ENCODE measurements at regions not wholly inside any gene's neighbourhood (a gene's known extent, or its start where the extent isn't known, plus 50 kb on each side); places are given as distances from the start of the nearest gene placed in this dataset.
"Not testable (repeated sequence)": the region's sequence is repeated elsewhere in the genome, so short reads cannot be mapped to it uniquely, and the experiment has no call there.

- H3K4me1 Mint-ChIP-seq: no peaks in the 10 kb centered on the region
- Histone ChIP-seq H3K9ac (ENCODE audit: insufficient read depth, low read length, poor library complexity, severe bottlenecking) (no peak overlapping the region), H3K27me3 (ENCODE audit: control insufficient read depth in 2 of 2, insufficient read depth in 2 of 2, low read length in 2 of 2) (peaks cover 0 to 2% of the 10 kb centered on the region in 2 donors), H3K4me3 (replicated peaks in 1 of 3; ENCODE audit: low read depth in 2 of 3, low read length in 3 of 3) (no peak overlapping the region), H3K36me3 (replicated peaks in 1 of 2; ENCODE audit: control insufficient read depth in 1 of 2, insufficient read depth in 2 of 2, low read length in 2 of 2) (no peaks in the 10 kb centered on the region), H3K4me1 (ENCODE audit: control insufficient read depth in 1 of 2, insufficient read depth in 2 of 2, low read length in 2 of 2) (no peaks in the 10 kb centered on the region), H3K9me3 (replicated peaks in 1 of 2; ENCODE audit: control insufficient read depth in 1 of 2, insufficient read depth in 1 of 2, low read length in 2 of 2) (no peaks in the 10 kb centered on the region), H2AFZ (ENCODE audit: insufficient read depth, low read depth, low read length, poor library complexity, severe bottlenecking) (no peak overlapping the region), H3K4me2 (replicated peaks; ENCODE audit: extremely low read depth, low read length, poor library complexity, severe bottlenecking) (no peak overlapping the region), H4K20me1 (ENCODE audit: insufficient read depth, low read length) (no peaks in the 10 kb centered on the region), H3K79me2 (ENCODE audit: insufficient read depth, low read length) (no peaks in the 10 kb centered on the region), H3K27ac (ENCODE audit: low read depth in 1 of 2, low read length in 2 of 2) (no peak overlapping the region)
- no peaks in the 10 kb centered on the region for H3K36me3 Mint-ChIP-seq
- intact Hi-C loops (cut with micrococcal nuclease): no loop called here
- H3K4me3 Mint-ChIP-seq: no peak overlapping the region
- no peak overlapping the region for H3K27ac Mint-ChIP-seq
- H3K9me3 Mint-ChIP-seq: peaks cover 2 to 13% (median 6%) of the 10 kb centered on the region in 7 donors
- 81% methylated on average over 4 of the region's 9 CpGs for WGBS (ENCODE audit: insufficient coverage)
- peaks cover 3 to 5% (median 3%) of the 10 kb centered on the region in 3 donors for H3K27me3 Mint-ChIP-seq (ENCODE audit: low read depth in 3 of 3)
- no peak for DNase-seq
- no peak for TF ChIP-seq CTCF (IDR thresholded peaks at IDR 0.05)
Observed at GRCh38 chr10:33052915-33053810, 95.1 kb upstream of the ITGB1 start.

DNA sequence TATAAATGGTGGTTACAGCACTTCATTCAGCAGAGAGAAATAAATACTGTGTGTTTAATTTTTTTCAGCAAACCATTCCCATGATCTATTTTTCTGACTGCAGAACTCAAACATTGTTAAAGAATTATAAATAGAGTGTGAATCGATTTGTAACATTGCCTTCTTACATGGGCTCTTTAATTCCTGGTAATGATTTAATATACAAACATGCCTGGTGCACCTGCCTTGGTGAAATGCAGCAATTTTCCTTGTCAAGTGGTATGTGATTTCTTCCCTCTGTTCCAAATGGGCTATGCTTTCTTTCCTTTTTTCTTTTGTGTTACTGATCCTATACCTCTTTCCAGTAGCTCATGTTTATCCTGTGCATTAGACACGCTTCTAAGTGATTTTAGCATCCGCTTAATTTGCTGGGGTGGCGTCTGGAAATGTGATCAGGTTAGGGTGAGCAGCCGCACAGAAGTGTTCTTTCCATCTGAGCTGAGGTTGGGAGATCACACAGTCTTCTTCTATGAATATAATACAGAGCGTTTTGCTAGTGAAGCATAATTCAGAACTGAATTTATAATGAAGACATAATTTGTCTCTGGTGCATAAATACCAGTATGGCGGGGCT, 94.3 kb upstream of the ITGB1 start:
- Histone ChIP-seq H4K20me1 (ENCODE audit: insufficient read depth, low read length) (no peaks in the 10 kb centered on the region), H3K27ac (ENCODE audit: low read depth in 1 of 2, low read length in 2 of 2) (no peak overlapping the region), H3K36me3 (replicated peaks in 1 of 2; ENCODE audit: control insufficient read depth in 1 of 2, insufficient read depth in 2 of 2, low read length in 2 of 2) (no peaks in the 10 kb centered on the region), H3K4me2 (replicated peaks; ENCODE audit: extremely low read depth, low read length, poor library complexity, severe bottlenecking) (no peak overlapping the region), H3K9ac (ENCODE audit: insufficient read depth, low read length, poor library complexity, severe bottlenecking) (no peak overlapping the region), H3K79me2 (ENCODE audit: insufficient read depth, low read length) (no peaks in the 10 kb centered on the region), H3K27me3 (ENCODE audit: control insufficient read depth in 2 of 2, insufficient read depth in 2 of 2, low read length in 2 of 2) (peaks cover 0 to 2% of the 10 kb centered on the region in 2 donors), H3K4me1 (ENCODE audit: control insufficient read depth in 1 of 2, insufficient read depth in 2 of 2, low read length in 2 of 2) (no peaks in the 10 kb centered on the region), H2AFZ (ENCODE audit: insufficient read depth, low read depth, low read length, poor library complexity, severe bottlenecking) (no peak overlapping the region), H3K4me3 (replicated peaks in 1 of 3; ENCODE audit: low read depth in 2 of 3, low read length in 3 of 3) (no peak overlapping the region), H3K9me3 (replicated peaks in 1 of 2; ENCODE audit: control insufficient read depth in 1 of 2, insufficient read depth in 1 of 2, low read length in 2 of 2) (no peaks in the 10 kb centered on the region)
- WGBS (ENCODE audit: insufficient coverage): no CpG with 5 or more reads among the region's 7 CpGs
- Mint-ChIP-seq H3K4me3 (no peak overlapping the region), H3K36me3 (no peaks in the 10 kb centered on the region), H3K27ac (no peak overlapping the region), H3K9me3 (peaks cover 2 to 13% (median 5%) of the 10 kb centered on the region in 7 donors), H3K27me3 (ENCODE audit: low read depth in 3 of 3) (peaks cover 3 to 5% (median 3%) of the 10 kb centered on the region in 3 donors), H3K4me1 (no peaks in the 10 kb centered on the region)
- DNase-seq: no peak
- TF ChIP-seq CTCF (IDR thresholded peaks at IDR 0.05): no peak
- intact Hi-C loops (cut with micrococcal nuclease): no loop called here

DNA sequence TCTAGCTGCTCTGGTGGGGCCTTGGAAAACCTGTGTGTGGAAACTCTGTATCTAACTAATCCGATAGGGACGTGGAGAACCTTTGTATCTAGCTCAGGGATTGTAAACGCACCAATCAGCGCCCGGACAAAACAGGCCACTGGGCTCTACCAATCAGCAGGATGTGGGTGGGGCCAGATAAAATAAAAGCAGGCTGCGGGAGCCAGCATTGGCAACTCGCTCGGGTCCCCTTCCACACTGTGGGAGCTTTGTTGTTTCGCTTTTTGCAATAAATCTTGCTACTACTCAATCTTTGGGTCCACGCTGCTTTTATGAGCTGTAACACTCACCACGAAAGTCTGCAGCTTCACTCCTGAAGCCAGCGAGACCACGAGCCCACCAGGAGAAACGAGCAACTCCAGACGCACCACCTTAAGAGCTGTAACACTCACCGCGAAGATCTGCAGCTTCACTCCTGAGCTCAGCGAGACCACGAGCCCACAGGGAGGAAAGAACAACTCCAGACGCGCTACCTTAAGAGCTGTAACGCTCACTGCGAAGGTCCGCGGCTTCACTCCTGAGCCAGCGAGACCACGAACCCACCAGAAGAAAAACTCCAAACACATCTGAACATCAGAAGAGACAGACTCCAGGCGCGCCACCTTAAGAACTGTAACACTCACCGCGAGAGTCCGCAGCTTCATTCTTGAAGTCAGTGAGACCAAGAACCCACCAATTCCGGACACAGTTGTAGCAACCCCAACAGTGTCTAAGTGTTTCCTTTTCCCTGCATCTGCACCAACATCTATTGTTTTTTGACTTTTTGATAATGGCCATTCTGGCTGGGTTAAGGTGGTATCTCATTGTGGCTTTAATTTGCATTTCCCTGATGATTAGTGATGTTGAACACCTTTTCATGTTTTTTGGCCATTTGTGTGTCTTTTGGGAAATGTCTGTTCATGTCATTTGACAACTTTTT, 92.2 kb upstream of the ITGB1 start:
- H3K27ac ChIP-seq (ENCODE audit: low read depth in 1 of 2, low read length in 2 of 2); H3K27me3 Mint-ChIP-seq (ENCODE audit: low read depth in 3 of 3); H3K4me3 ChIP-seq (replicated peaks in 1 of 3; ENCODE audit: low read depth in 2 of 3, low read length in 3 of 3); H3K9me3 Mint-ChIP-seq; H3K9ac ChIP-seq (ENCODE audit: insufficient read depth, low read length, poor library complexity, severe bottlenecking); H2AFZ ChIP-seq (ENCODE audit: insufficient read depth, low read depth, low read length, poor library complexity, severe bottlenecking); H3K79me2 ChIP-seq (ENCODE audit: insufficient read depth, low read length); H3K36me3 Mint-ChIP-seq; H3K4me1 ChIP-seq (ENCODE audit: control insufficient read depth in 1 of 2, insufficient read depth in 2 of 2, low read length in 2 of 2); H3K4me1 Mint-ChIP-seq; DNase-seq; H3K9me3 ChIP-seq (replicated peaks in 1 of 2; ENCODE audit: control insufficient read depth in 1 of 2, insufficient read depth in 1 of 2, low read length in 2 of 2); H3K27me3 ChIP-seq (ENCODE audit: control insufficient read depth in 2 of 2, insufficient read depth in 2 of 2, low read length in 2 of 2); H3K4me2 ChIP-seq (replicated peaks; ENCODE audit: extremely low read depth, low read length, poor library complexity, severe bottlenecking); H4K20me1 ChIP-seq (ENCODE audit: insufficient read depth, low read length); intact Hi-C loops (cut with micrococcal nuclease); H3K4me3 Mint-ChIP-seq; H3K36me3 ChIP-seq (replicated peaks in 1 of 2; ENCODE audit: control insufficient read depth in 1 of 2, insufficient read depth in 2 of 2, low read length in 2 of 2): not testable (repeated sequence)
- peak overlapping the region in 2 of 7 donors; percentile 21 to 43 for H3K27ac Mint-ChIP-seq
- 94% methylated on average over 18 of the region's 33 CpGs for WGBS (ENCODE audit: insufficient coverage)

All from CD14-positive monocyte (primary cell).